PC-3 (cell line): ENCODE measurements at regions not wholly inside any gene's neighbourhood (a gene's known extent, or its start where the extent isn't known, plus 50 kb on each side); places are given as distances from the start of the nearest gene placed in this dataset.
"Not testable (repeated sequence)": the region's sequence is repeated elsewhere in the genome, so short reads cannot be mapped to it uniquely, and the experiment has no call there.

Experiments
- CTCF ChIP-seq: fragments of 300-600 bp; sonication (generic); conservative IDR thresholded peaks from 2 replicates; pipeline ENCODE4 v1.5.1; 2017; ENCODE audit warnings: antibody characterized with exemption, low read depth, mild to moderate bottlenecking, low read length
- EZH2phosphoT487 ChIP-seq: fragments of 300-600 bp; sonication (generic); IDR thresholded peaks from 2 replicates; pipeline ENCODE4 v1.6.1; 2018; ENCODE audit warnings: mild to moderate bottlenecking, antibody characterized with exemption, low read length, borderline replicate concordance

- TF ChIP-seq CTCF, EZH2phosphoT487: not testable (repeated sequence)
These were observed 58.1 kb upstream of the HMGB1 start for GRCh38 chr13:30523817-30524216.
